HCT116 (cell line): ENCODE measurements at regions not wholly inside any gene's neighbourhood (a gene's known extent, or its start where the extent isn't known, plus 50 kb on each side); places are given as distances from the start of the nearest gene placed in this dataset.

ENCODE experiments used
- ATAC-seq: fragments of 200-7000 bp; cut with Tn5 transposase; 2 replicates; pipeline ENCODE4 v1.9.1; 2020; ENCODE audit warnings: mild to moderate bottlenecking, moderate library complexity
- BruUV-seq: library from RNA; stranded (reverse); fragments of 400-500 nt; replicated peaks from 2 replicates; lab custom pipeline; 2021; lab: Mats Ljungman, UMichigan
- CTCF ChIA-PET: fragments of 300-600 bp; sonication (Branson Sonifier 250); formaldehyde crosslinking; loops from one replicate; lab custom pipeline; 2021; ENCODE audit warnings: antibody characterized with exemption; lab: Charles Lee
- POLR2A ChIA-PET: fragments of 300-600, 350-600 bp; sonication (Branson Sonifier 250); formaldehyde crosslinking; loops from one replicate; lab custom pipeline; 2021; ENCODE audit warnings: antibody characterized with exemption; lab: Charles Lee
- RAD21 ChIA-PET, 2 experiments: fragments of 300-600 bp; sonication (Branson Sonifier 250); formaldehyde crosslinking; loops; one replicate each; lab custom pipeline; 2023; ENCODE audit warnings: low total read pairs in 2 of 2; ENCODE audit not compliant: uncharacterized antibody in 2 of 2, unreplicated experiment in 2 of 2, low non-redundant PET in 1 of 2; lab: Charles Lee
- DNase-seq: peaks from one replicate; pipeline ENCODE4 v3.0.0-alpha.2; 2010; ENCODE audit warnings: low read depth, low spot score
- H2AFZ ChIP-seq: fragments of 200-600 bp; shearing (Covaris generic), sonication (generic); 2 replicates; pipeline ENCODE4 v1.6.1; 2017; ENCODE audit warnings: low read depth, mixed run types, mixed read lengths, antibody characterized with exemption, low read length; ENCODE audit not compliant: poor library complexity, severe bottlenecking
- H3K27ac ChIP-seq: 2 replicates; pipeline ENCODE4 v1.5.1; 2012; ENCODE audit warnings: low read depth, low read length
- H3K27me3 ChIP-seq: fragments of 200-600 bp; sonication (generic); 2 replicates; pipeline ENCODE4 v1.6.1; 2016; ENCODE audit warnings: mixed run types, low read length, mixed read lengths; ENCODE audit not compliant: insufficient read depth
- H3K36me3 ChIP-seq, 2 experiments: fragments of 200-500 bp in 1 of 2; fragments of 200-600 bp in 1 of 2; sonication (Bioruptor generic) in 1 of 2; sonication (generic) in 1 of 2; 2 replicates each; pipeline versions ENCODE4 v1.5.1 to v1.6.1; 2014 to 2016; ENCODE audit warnings: low read length in 2 of 2, inconsistent platforms in 1 of 2, mixed read lengths in 1 of 2, mixed run types in 1 of 2; ENCODE audit not compliant: insufficient read depth in 2 of 2, control insufficient read depth in 1 of 2
- H3K4me1 ChIP-seq, 2 experiments: fragments of 200-600 bp in 1 of 2; sonication (generic) in 1 of 2; 2 replicates each; pipeline versions ENCODE4 v1.5.1 to v1.6.1; 2012 to 2017; ENCODE audit warnings: low read length in 2 of 2, inconsistent platforms in 1 of 2, mild to moderate bottlenecking in 1 of 2, mixed read lengths in 1 of 2, mixed run types in 1 of 2, moderate library complexity in 1 of 2; ENCODE audit not compliant: insufficient read depth in 2 of 2, control insufficient read depth in 1 of 2
- H3K4me2 ChIP-seq: fragments of 200-600 bp; sonication (generic); 2 replicates; pipeline ENCODE4 v1.6.1; 2017; ENCODE audit warnings: mixed run types, low read length, mixed read lengths
- H3K4me3 ChIP-seq, 2 experiments: fragments of 200-600 bp in 1 of 2; sonication (generic) in 1 of 2; replicated peaks in 1 of 2; 2 replicates each; pipeline ENCODE4 v1.5.1; 2011 to 2016; ENCODE audit warnings: low read length in 2 of 2, control low read depth in 1 of 2, low read depth in 1 of 2, mild to moderate bottlenecking in 1 of 2, mixed read lengths in 1 of 2, mixed run types in 1 of 2
- H3K79me2 ChIP-seq: fragments of 200-600 bp; sonication (generic); 2 replicates; pipeline ENCODE4 v1.6.1; 2017; ENCODE audit warnings: mild to moderate bottlenecking, mixed run types, low read length, moderate library complexity, mixed read lengths; ENCODE audit not compliant: insufficient read depth
- H3K9ac ChIP-seq: fragments of 200-600 bp; sonication (generic); 2 replicates; pipeline ENCODE4 v1.6.1; 2016; ENCODE audit warnings: low read length, mixed read lengths
- H3K9me2 ChIP-seq: fragments of 200-600 bp; sonication (generic), shearing (Covaris generic); 2 replicates; pipeline ENCODE4 v1.6.1; 2017; ENCODE audit warnings: mixed run types, mild to moderate bottlenecking, moderate library complexity; ENCODE audit not compliant: insufficient read depth
- H3K9me3 ChIP-seq, 2 experiments: fragments of 200-500 bp in 1 of 2; fragments of 200-600 bp in 1 of 2; sonication (Bioruptor generic) in 1 of 2; sonication (generic) in 1 of 2; 2 replicates each; pipeline ENCODE4 v1.6.1; 2014 to 2017; ENCODE audit warnings: low read length in 2 of 2, mixed read lengths in 2 of 2, inconsistent platforms in 1 of 2, low read depth in 1 of 2, mild to moderate bottlenecking in 1 of 2, mixed run types in 1 of 2, moderate library complexity in 1 of 2; ENCODE audit not compliant: control insufficient read depth in 1 of 2, insufficient read depth in 1 of 2
- H4K20me1 ChIP-seq: fragments of 200-600 bp; sonication (generic), shearing (Covaris generic); 2 replicates; pipeline ENCODE4 v1.6.1; 2017; ENCODE audit warnings: mixed run types, mild to moderate bottlenecking, moderate library complexity; ENCODE audit not compliant: insufficient read depth
- ELF1 ChIP-seq: IDR thresholded peaks from 2 replicates; pipeline ENCODE4 v1.6.1; 2012; ENCODE audit warnings: low read depth, borderline replicate concordance
- POLR2A ChIP-seq: IDR thresholded peaks from 2 replicates; pipeline ENCODE4 v1.7.0; 2011; ENCODE audit warnings: borderline replicate concordance; ENCODE audit not compliant: insufficient read depth, insufficient read length; ENCODE audit errors: extremely low read depth
- POLR2AphosphoS5 ChIP-seq: IDR thresholded peaks from 2 replicates; pipeline ENCODE4 v1.6.1; 2011; ENCODE audit warnings: mild to moderate bottlenecking, low read depth, low read length, moderate library complexity
- SP1 ChIP-seq: IDR thresholded peaks from 2 replicates; pipeline ENCODE4 v1.6.1; 2012; ENCODE audit warnings: low read depth
- TCF7L2 ChIP-seq: IDR thresholded peaks from 2 replicates; pipeline ENCODE4 v1.7.0; 2011; ENCODE audit warnings: borderline replicate concordance, inconsistent platforms; ENCODE audit not compliant: insufficient read depth, insufficient read length; ENCODE audit errors: extremely low read depth
- ZFX ChIP-seq: fragments of 450-650 bp; IDR thresholded peaks from 2 replicates; pipeline ENCODE4 v1.6.1; 2017
- intact Hi-C: fragments of 100-400 bp; cut with micrococcal nuclease; formaldehyde crosslinking; loops from 2 replicates; pipeline ENCODE4 v1.10.0; 2022
- TF ChIP-seq, protein P1 (sequence below): IDR thresholded peaks from 2 replicates; pipeline ENCODE4 v1.6.1; 2011; ENCODE audit warnings: mild to moderate bottlenecking, low read length, moderate library complexity; ENCODE audit not compliant: insufficient replicate concordance; ENCODE audit errors: extremely low read depth
- TF ChIP-seq, protein P2 (sequence below), 3 experiments: fragments of 200-600 bp in 1 of 3; sonication (generic) in 1 of 3; IDR thresholded peaks in 2 of 3; conservative IDR thresholded peaks in 1 of 3; 2 replicates each; pipeline ENCODE4 v1.5.1; 2012 to 2017; ENCODE audit warnings: low read depth in 2 of 3, low read length in 2 of 3, antibody characterized with exemption in 1 of 3, borderline replicate concordance in 1 of 3, control low read depth in 1 of 3, mild to moderate bottlenecking in 1 of 3, mixed read lengths in 1 of 3, mixed run types in 1 of 3, moderate library complexity in 1 of 3; ENCODE audit not compliant: insufficient read depth in 1 of 3
- TF ChIP-seq, protein P3 (sequence below): IDR thresholded peaks from 2 replicates; pipeline ENCODE4 v1.6.1; 2012

DNA sequence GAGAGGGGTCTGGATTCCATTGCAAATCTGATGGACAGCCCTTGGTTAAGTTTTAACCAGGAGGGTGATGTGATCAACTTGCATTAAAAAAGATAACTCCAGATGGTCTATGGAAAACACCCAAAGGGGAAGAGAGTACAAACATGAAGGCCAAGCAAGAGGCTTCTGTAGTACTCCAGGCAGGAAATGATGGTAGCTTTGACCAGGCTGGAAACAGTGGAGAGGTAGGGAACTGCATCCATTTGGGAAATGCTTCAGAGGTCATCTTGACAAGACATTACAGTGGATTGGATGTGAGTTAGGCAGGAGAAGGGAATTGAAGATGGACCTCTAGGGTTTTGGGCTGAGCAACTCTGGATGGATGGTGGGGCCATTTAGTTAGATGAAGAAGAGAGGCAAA lies 391.1 kb downstream of the IPO8 start:
- no peak overlapping the region for H2AFZ ChIP-seq
- BruUV-seq = no TSS peak

DNA sequence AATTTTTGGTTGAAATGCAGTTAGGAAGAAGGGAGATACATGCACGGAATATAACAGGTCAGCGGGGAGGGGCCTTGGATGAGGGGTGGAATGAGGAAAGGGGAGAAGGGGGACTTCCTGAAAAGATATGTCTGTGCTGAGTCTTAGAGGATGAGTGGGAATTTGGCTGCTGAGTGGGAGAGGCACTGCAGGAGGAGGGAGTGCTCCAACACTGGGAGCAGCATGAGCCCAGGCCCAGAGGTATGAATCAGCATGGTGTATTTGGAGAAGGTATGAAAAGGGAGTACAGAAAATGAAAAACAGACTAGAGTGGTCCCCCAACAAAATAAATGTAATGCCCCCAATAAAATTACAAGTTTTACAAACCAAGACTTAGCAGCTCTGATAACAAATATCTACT lies 394.4 kb downstream of the IPO8 start:
- RAD21 ChIA-PET = interaction anchor here in 1 of 2 experiments (0.7 kb wide), 1 partner anchor 117 kb away, joined by 3 read pairs; no protein-coding TSS in a partner anchor
- TF ChIP-seq POLR2A (no peak), ZFX (no peak), TCF7L2 (no peak), SP1 (no peak), POLR2AphosphoS5 (no peak), ELF1 (no peak)
- TF ChIP-seq, protein P1, sequence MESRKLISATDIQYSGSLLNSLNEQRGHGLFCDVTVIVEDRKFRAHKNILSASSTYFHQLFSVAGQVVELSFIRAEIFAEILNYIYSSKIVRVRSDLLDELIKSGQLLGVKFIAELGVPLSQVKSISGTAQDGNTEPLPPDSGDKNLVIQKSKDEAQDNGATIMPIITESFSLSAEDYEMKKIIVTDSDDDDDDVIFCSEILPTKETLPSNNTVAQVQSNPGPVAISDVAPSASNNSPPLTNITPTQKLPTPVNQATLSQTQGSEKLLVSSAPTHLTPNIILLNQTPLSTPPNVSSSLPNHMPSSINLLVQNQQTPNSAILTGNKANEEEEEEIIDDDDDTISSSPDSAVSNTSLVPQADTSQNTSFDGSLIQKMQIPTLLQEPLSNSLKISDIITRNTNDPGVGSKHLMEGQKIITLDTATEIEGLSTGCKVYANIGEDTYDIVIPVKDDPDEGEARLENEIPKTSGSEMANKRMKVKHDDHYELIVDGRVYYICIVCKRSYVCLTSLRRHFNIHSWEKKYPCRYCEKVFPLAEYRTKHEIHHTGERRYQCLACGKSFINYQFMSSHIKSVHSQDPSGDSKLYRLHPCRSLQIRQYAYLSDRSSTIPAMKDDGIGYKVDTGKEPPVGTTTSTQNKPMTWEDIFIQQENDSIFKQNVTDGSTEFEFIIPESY = no peak
- TF ChIP-seq, protein P2, sequence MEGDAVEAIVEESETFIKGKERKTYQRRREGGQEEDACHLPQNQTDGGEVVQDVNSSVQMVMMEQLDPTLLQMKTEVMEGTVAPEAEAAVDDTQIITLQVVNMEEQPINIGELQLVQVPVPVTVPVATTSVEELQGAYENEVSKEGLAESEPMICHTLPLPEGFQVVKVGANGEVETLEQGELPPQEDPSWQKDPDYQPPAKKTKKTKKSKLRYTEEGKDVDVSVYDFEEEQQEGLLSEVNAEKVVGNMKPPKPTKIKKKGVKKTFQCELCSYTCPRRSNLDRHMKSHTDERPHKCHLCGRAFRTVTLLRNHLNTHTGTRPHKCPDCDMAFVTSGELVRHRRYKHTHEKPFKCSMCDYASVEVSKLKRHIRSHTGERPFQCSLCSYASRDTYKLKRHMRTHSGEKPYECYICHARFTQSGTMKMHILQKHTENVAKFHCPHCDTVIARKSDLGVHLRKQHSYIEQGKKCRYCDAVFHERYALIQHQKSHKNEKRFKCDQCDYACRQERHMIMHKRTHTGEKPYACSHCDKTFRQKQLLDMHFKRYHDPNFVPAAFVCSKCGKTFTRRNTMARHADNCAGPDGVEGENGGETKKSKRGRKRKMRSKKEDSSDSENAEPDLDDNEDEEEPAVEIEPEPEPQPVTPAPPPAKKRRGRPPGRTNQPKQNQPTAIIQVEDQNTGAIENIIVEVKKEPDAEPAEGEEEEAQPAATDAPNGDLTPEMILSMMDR (IDR thresholded peaks at IDR 0.05 in 2 of 3, conservative IDR thresholded peaks at IDR 0.05 in 1 of 3; ENCODE audit: borderline replicate concordance in 1 of 3, insufficient read depth in 1 of 3, low read depth in 2 of 3, low read length in 2 of 3) = no peak

More for the DNA sequence above, 391.1 kb downstream of the IPO8 start:
- H3K4me1 ChIP-seq = no peaks in the 10 kb centered on the region
- no peaks in the 10 kb centered on the region for H3K36me3 ChIP-seq
- peak; percentile 55; the same call in 1 of the 2 replicates for ATAC-seq
- no peak overlapping the region for H3K9ac ChIP-seq
- H3K4me3 ChIP-seq = no peak overlapping the region
- no peak for DNase-seq
- POLR2A ChIA-PET = no interaction called here
- no peaks in the 10 kb centered on the region for H4K20me1 ChIP-seq
- H3K9me2 ChIP-seq = no peaks in the 10 kb centered on the region
- H3K79me2 ChIP-seq = no peaks in the 10 kb centered on the region
- intact Hi-C loops = no loop called here
- no peaks in the 10 kb centered on the region for H3K27me3 ChIP-seq
- TF ChIP-seq, protein P2 (IDR thresholded peaks at IDR 0.05 in 2 of 3, conservative IDR thresholded peaks at IDR 0.05 in 1 of 3; ENCODE audit: borderline replicate concordance in 1 of 3, insufficient read depth in 1 of 3, low read depth in 2 of 3, low read length in 2 of 3) = 0 out of 6 replicates have a peak, but pooled peaks of 1 of the 3 experiments have one; percentile 8
- TF ChIP-seq, protein P3, sequence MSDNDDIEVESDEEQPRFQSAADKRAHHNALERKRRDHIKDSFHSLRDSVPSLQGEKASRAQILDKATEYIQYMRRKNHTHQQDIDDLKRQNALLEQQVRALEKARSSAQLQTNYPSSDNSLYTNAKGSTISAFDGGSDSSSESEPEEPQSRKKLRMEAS = no peak
- TF ChIP-seq, all 23 proteins: peak for 1
- H3K27ac ChIP-seq = no peak overlapping the region
- no peaks in the 10 kb centered on the region for H3K9me3 ChIP-seq
- RAD21 ChIA-PET = no interaction called here
- CTCF ChIA-PET = no interaction called here
- no peak overlapping the region for H3K4me2 ChIP-seq

More for the DNA sequence above, 394.4 kb downstream of the IPO8 start:
- H3K4me1 ChIP-seq = no peaks in the 10 kb centered on the region
- H3K27me3 ChIP-seq = no peaks in the 10 kb centered on the region
- ChIA-PET POLR2A (no interaction called here), CTCF (no interaction called here)
- intact Hi-C loops = no loop called here
- H3K9ac ChIP-seq = no peak overlapping the region
- H3K9me2 ChIP-seq = no peaks in the 10 kb centered on the region
- H4K20me1 ChIP-seq = no peaks in the 10 kb centered on the region
- no peak overlapping the region for H3K4me3 ChIP-seq
- ATAC-seq = no peak
- H3K27ac ChIP-seq = no peak overlapping the region
- no peaks in the 10 kb centered on the region for H3K9me3 ChIP-seq
- H2AFZ ChIP-seq = no peak overlapping the region
- DNase-seq = no peak
- no peak overlapping the region for H3K4me2 ChIP-seq
- BruUV-seq = no TSS peak
- H3K36me3 ChIP-seq = no peaks in the 10 kb centered on the region
- H3K79me2 ChIP-seq = no peaks in the 10 kb centered on the region
